H1 (cell line): ENCODE measurements at regions not wholly inside any gene's neighbourhood (a gene's known extent, or its start where the extent isn't known, plus 50 kb on each side); places are given as distances from the start of the nearest gene placed in this dataset.
A peak's percentile ranks its signal among the peaks of the same experiment; 100 is the strongest.

Experiments used
- CTCF ChIA-PET: fragments of 300-600 bp; sonication (Branson Sonifier 250); formaldehyde crosslinking; loops from one replicate; lab custom pipeline; 2021; ENCODE audit not compliant: partially characterized antibody; lab: Charles Lee
- POLR2A ChIA-PET: fragments of 300-600 bp; sonication (Branson Sonifier 250); formaldehyde crosslinking; loops from one replicate; lab custom pipeline; 2021; ENCODE audit warnings: inconsistent platforms; ENCODE audit not compliant: partially characterized antibody; lab: Charles Lee
- DNase-seq, 2 experiments: peaks; one replicate each; pipeline versions ENCODE4 v3.0.0 to v3.0.0-alpha.2; 2010 to 2022; ENCODE audit warnings: low spot score in 2 of 2, low read depth in 1 of 2, mixed read lengths in 1 of 2
- FAIRE-seq: peaks from 2 replicates; lab custom pipeline; 2011; peaks lifted over from hg19 to GRCh38; lab: Jason Lieb, UNC
- H2AFZ ChIP-seq: 2 replicates; pipeline ENCODE4 v1.8.1; 2012; ENCODE audit warnings: low read length, inconsistent platforms
- H2AK5ac ChIP-seq: 2 replicates; pipeline ENCODE4 v1.6.1; 2013; ENCODE audit warnings: low read depth, low read length
- H2BK120ac ChIP-seq: replicated peaks from 2 replicates; pipeline ENCODE3; 2013; ENCODE audit warnings: low read depth, low read length, inconsistent platforms
- H2BK12ac ChIP-seq: 2 replicates; pipeline ENCODE4 v1.6.1; 2013; ENCODE audit warnings: low read depth, low read length
- H2BK15ac ChIP-seq: 2 replicates; pipeline ENCODE4 v1.6.1; 2013; ENCODE audit warnings: low read length
- H2BK20ac ChIP-seq: 2 replicates; pipeline ENCODE4 v1.6.1; 2013; ENCODE audit warnings: low read length
- H2BK5ac ChIP-seq: 2 replicates; pipeline ENCODE4 v1.6.1; 2013; ENCODE audit warnings: low read depth, low read length
- H3K14ac ChIP-seq: 2 replicates; pipeline ENCODE4 v1.6.1; 2013; ENCODE audit warnings: inconsistent platforms; ENCODE audit not compliant: insufficient read length
- H3K18ac ChIP-seq: 2 replicates; pipeline ENCODE4 v1.6.1; 2013; ENCODE audit warnings: low read length; ENCODE audit errors: extremely low read depth
- H3K23ac ChIP-seq: 2 replicates; pipeline ENCODE4 v1.6.1; 2013; ENCODE audit warnings: inconsistent platforms; ENCODE audit not compliant: insufficient read length
- H3K23me2 ChIP-seq: 2 replicates; pipeline ENCODE4 v1.6.1; 2013; ENCODE audit warnings: low read depth, low read length
- H3K27ac ChIP-seq: 2 replicates; pipeline ENCODE4 v1.6.1; 2011; ENCODE audit warnings: low read depth, low read length, inconsistent platforms
- H3K27me3 ChIP-seq, 4 experiments: replicated peaks in 1 of 4; 1 replicate in 1 of 4; 2 replicates in 3 of 4; pipeline versions ENCODE4 v1.6.1 to v1.8.1; 2011 to 2013; ENCODE audit warnings: low read length in 3 of 4, mild to moderate bottlenecking in 3 of 4, inconsistent platforms in 2 of 4, mixed read lengths in 2 of 4, moderate library complexity in 1 of 4; ENCODE audit not compliant: control insufficient read depth in 3 of 4, insufficient read depth in 3 of 4; ENCODE audit errors: extremely low read depth in 1 of 4
- H3K36me3 ChIP-seq, 4 experiments: 2 replicates each; pipeline versions ENCODE4 v1.6.1 to v1.8.1; 2011 to 2013; ENCODE audit warnings: mild to moderate bottlenecking in 4 of 4, low read length in 3 of 4, moderate library complexity in 2 of 4, control low read depth in 1 of 4, inconsistent platforms in 1 of 4; ENCODE audit not compliant: insufficient read depth in 4 of 4, control insufficient read depth in 2 of 4
- H3K4ac ChIP-seq: replicated peaks from 2 replicates; pipeline ENCODE3; 2013; ENCODE audit warnings: low read length, low read depth, mixed read lengths, inconsistent platforms; ENCODE audit not compliant: insufficient read length
- H3K4me1 ChIP-seq, 4 experiments: replicated peaks in 1 of 4; 1 replicate in 1 of 4; 2 replicates in 3 of 4; pipeline versions ENCODE4 v1.6.1 to v1.8.1; 2011 to 2013; ENCODE audit warnings: low read length in 3 of 4, inconsistent platforms in 2 of 4, mixed read lengths in 1 of 4; ENCODE audit not compliant: insufficient read depth in 4 of 4, control insufficient read depth in 3 of 4
- H3K4me2 ChIP-seq, 2 experiments: 2 replicates each; pipeline versions ENCODE4 v1.6.1 to v1.8.1; 2011 to 2013; ENCODE audit warnings: low read depth in 2 of 2, low read length in 2 of 2, control low read depth in 1 of 2, inconsistent platforms in 1 of 2, mild to moderate bottlenecking in 1 of 2; ENCODE audit not compliant: insufficient read depth in 1 of 2
- H3K4me3 ChIP-seq, 4 experiments: fragments of 200-600, 300-600 bp in 1 of 4; sonication (generic), shearing (Covaris generic), sonication (Bioruptor Twin) in 1 of 4; 2 replicates each; pipeline versions ENCODE4 v1.5.1 to v1.8.1; 2011 to 2016; ENCODE audit warnings: low read length in 4 of 4, low read depth in 3 of 4, control low read depth in 2 of 4, inconsistent platforms in 2 of 4, mild to moderate bottlenecking in 2 of 4, mixed read lengths in 1 of 4, moderate library complexity in 1 of 4; ENCODE audit not compliant: insufficient read depth in 2 of 4; ENCODE audit errors: extremely low read depth in 1 of 4
- H3K56ac ChIP-seq: replicated peaks from 2 replicates; pipeline ENCODE3; 2013; ENCODE audit warnings: low read depth, mild to moderate bottlenecking, mixed read lengths, low read length, inconsistent platforms; ENCODE audit not compliant: insufficient read length
- H3K79me1 ChIP-seq: 2 replicates; pipeline ENCODE4 v1.6.1; 2013; ENCODE audit warnings: low read depth, low read length, control low read depth
- H3K79me2 ChIP-seq, 2 experiments: 2 replicates each; pipeline versions ENCODE4 v1.6.1 to v1.8.1; 2012 to 2013; ENCODE audit warnings: low read length in 2 of 2, mild to moderate bottlenecking in 2 of 2, inconsistent platforms in 1 of 2; ENCODE audit not compliant: insufficient read depth in 2 of 2, control insufficient read depth in 1 of 2
- H3K9ac ChIP-seq, 4 experiments: replicated peaks in 1 of 4; 1 replicate in 1 of 4; 2 replicates in 3 of 4; pipeline versions ENCODE4 v1.6.1 to v1.8.1; 2011 to 2013; ENCODE audit warnings: low read depth in 3 of 4, low read length in 3 of 4, control low read depth in 2 of 4, mild to moderate bottlenecking in 2 of 4, moderate library complexity in 2 of 4, inconsistent platforms in 1 of 4; ENCODE audit errors: extremely low read depth in 1 of 4
- H3K9me3 ChIP-seq, 2 experiments: 2 replicates each; pipeline versions ENCODE4 v1.6.1 to v1.8.1; 2012 to 2013; ENCODE audit warnings: mild to moderate bottlenecking in 2 of 2, moderate library complexity in 2 of 2, control low read depth in 1 of 2, inconsistent platforms in 1 of 2, low read depth in 1 of 2, low read length in 1 of 2, mixed read lengths in 1 of 2; ENCODE audit not compliant: insufficient read depth in 2 of 2
- H4K20me1 ChIP-seq, 2 experiments: replicated peaks in 1 of 2; 2 replicates each; pipeline versions ENCODE3 to v1.8.1; 2011 to 2013; ENCODE audit warnings: inconsistent platforms in 2 of 2, low read length in 2 of 2, mild to moderate bottlenecking in 1 of 2; ENCODE audit not compliant: insufficient read depth in 2 of 2, control insufficient read depth in 1 of 2
- H4K5ac ChIP-seq: 2 replicates; pipeline ENCODE4 v1.6.1; 2013; ENCODE audit warnings: low read length, low read depth, mixed read lengths, inconsistent platforms; ENCODE audit not compliant: insufficient read length
- H4K8ac ChIP-seq: 2 replicates; pipeline ENCODE4 v1.8.0; 2013; ENCODE audit warnings: mild to moderate bottlenecking, moderate library complexity, low read length, inconsistent platforms; ENCODE audit not compliant: insufficient read depth; ENCODE audit errors: extremely low read depth
- H4K91ac ChIP-seq: replicated peaks from 2 replicates; pipeline ENCODE3; 2013; ENCODE audit warnings: low read length, mixed read lengths, inconsistent platforms; ENCODE audit not compliant: insufficient read length
- ASH2L ChIP-seq: fragments of 200-600, 300-600 bp; sonication (generic); IDR thresholded peaks from one replicate; pipeline ENCODE4 v1.7.1; 2017; ENCODE audit warnings: low read length
- CBX5 ChIP-seq: fragments of 300-800, 300-1000 bp; sonication (generic); IDR thresholded peaks from 2 replicates; pipeline ENCODE4 v1.7.1; 2016; ENCODE audit warnings: antibody characterized with exemption, low read length, low read depth
- CHD1 ChIP-seq: IDR thresholded peaks from 2 replicates; pipeline ENCODE4 v1.6.1; 2012; ENCODE audit warnings: low read depth, low read length, improper control_type of control experiment
- EZH2 ChIP-seq: fragments of 200-600 bp; sonication (generic); IDR thresholded peaks from 2 replicates; pipeline ENCODE4 v1.7.1; 2012; ENCODE audit warnings: low read depth, mild to moderate bottlenecking, moderate library complexity, low read length, inconsistent platforms; ENCODE audit not compliant: severe bottlenecking
- GTF2F1 ChIP-seq: IDR thresholded peaks from 2 replicates; pipeline ENCODE4 v1.6.1; 2012; ENCODE audit warnings: low read depth, low read length, improper control_type of control experiment, borderline replicate concordance
- JUN ChIP-seq: IDR thresholded peaks from 2 replicates; pipeline ENCODE4 v1.6.1; 2011; ENCODE audit warnings: low read depth, mild to moderate bottlenecking, improper control_type of control experiment, low read length
- KDM5A ChIP-seq: fragments of 200-600 bp; IDR thresholded peaks from 2 replicates; pipeline ENCODE4 v1.7.1; 2012; ENCODE audit warnings: mild to moderate bottlenecking, low read length, inconsistent platforms, mixed read lengths
- MAFK ChIP-seq: IDR thresholded peaks from 2 replicates; pipeline ENCODE4 v1.6.1; 2012; ENCODE audit warnings: low read depth, mild to moderate bottlenecking, improper control_type of control experiment, low read length
- PHF8 ChIP-seq: fragments of 200-600 bp; sonication (generic); conservative IDR thresholded peaks from 2 replicates; pipeline ENCODE4 v1.7.1; 2012; ENCODE audit warnings: low read depth, mild to moderate bottlenecking, inconsistent platforms, low read length, moderate library complexity
- RFX5 ChIP-seq: IDR thresholded peaks from 2 replicates; pipeline ENCODE4 v1.6.1; 2011; ENCODE audit warnings: low read depth, low read length, improper control_type of control experiment, borderline replicate concordance
- RXRA ChIP-seq: IDR thresholded peaks from 2 replicates; pipeline ENCODE4 v1.6.1; 2011; ENCODE audit warnings: low read depth, mild to moderate bottlenecking, low read length, moderate library complexity; ENCODE audit not compliant: insufficient read depth
- TAF7 ChIP-seq: optimal IDR thresholded peaks from 2 replicates; pipeline ENCODE3; 2011; ENCODE audit warnings: low read depth, mild to moderate bottlenecking, inconsistent platforms, low read length, moderate library complexity, borderline replicate concordance
- WGBS, 2 experiments: shearing (Covaris generic) in 1 of 2; methylation state at CpG; one replicate each; pipeline versions ENCODE4 v1.1.6 to v1.1.7; 2013 to 2015; ENCODE audit warnings: low lambda C conversion rate in 2 of 2, mixed read lengths in 2 of 2, inconsistent platforms in 1 of 2, low coverage in 1 of 2, missing lambda C conversion rate in 1 of 2; ENCODE audit not compliant: insufficient replicate concordance in 2 of 2, insufficient coverage in 1 of 2, insufficient read length in 1 of 2; ENCODE audit errors: extremely low coverage in 1 of 2, missing lambda C conversion rate in 1 of 2; 5-methylcytosine and 5-hydroxymethylcytosine counted together

- H3K4me3 ChIP-seq, result no peak overlapping the region
- H2BK12ac ChIP-seq, result peak overlapping the region; percentile 40; the same call in 1 of the 2 replicates
- no peak overlapping the region for H2AFZ ChIP-seq
- no peak overlapping the region for H4K5ac ChIP-seq
- no peak for FAIRE-seq
- H3K14ac ChIP-seq, result no peak overlapping the region
- H3K18ac ChIP-seq, result no peak overlapping the region
- no peaks in the 10 kb centered on the region for H4K20me1 ChIP-seq
- no peaks in the 10 kb centered on the region for H3K79me2 ChIP-seq
- no peak overlapping the region for H2BK15ac ChIP-seq
- 0 out of 2 replicates have a peak overlapping the region, but pooled peaks have one; percentile 5 for H2AK5ac ChIP-seq
- no peak overlapping the region for H2BK20ac ChIP-seq
- H3K27ac ChIP-seq, result no peak overlapping the region
- no peak overlapping the region for H3K9ac ChIP-seq
- no peak overlapping the region for H3K56ac ChIP-seq
- WGBS, 2 experiments, result 100% methylated on average over 3 of the region's 3 CpGs; no CpG with 5 or more reads in 1 of the 2 experiments
- CTCF ChIA-PET, result no interaction called here
- H3K23ac ChIP-seq, result no peak overlapping the region
- POLR2A ChIA-PET, result no interaction called here
- peaks cover 0 to 2% (median 0%) of the 10 kb centered on the region in 4 experiments; a peak in 1 of 7 replicates for H3K27me3 ChIP-seq
- peak overlapping the region; percentile 25; the same call in 1 of the 2 replicates for H2BK5ac ChIP-seq
- no peak overlapping the region for H4K91ac ChIP-seq
- no peak overlapping the region for H3K4ac ChIP-seq
- H4K8ac ChIP-seq, result no peak overlapping the region
- H3K4me2 ChIP-seq, result no peak overlapping the region
- no peaks in the 10 kb centered on the region for H3K9me3 ChIP-seq
- no peak overlapping the region for H2BK120ac ChIP-seq
- peaks cover 0 to 5% (median 1%) of the 10 kb centered on the region in 4 experiments; a peak in 3 of 7 replicates for H3K4me1 ChIP-seq
- no peaks in the 10 kb centered on the region for H3K36me3 ChIP-seq
- no peaks in the 10 kb centered on the region for H3K79me1 ChIP-seq
- no peaks in the 10 kb centered on the region for H3K23me2 ChIP-seq
- DNase-seq, result no peak
- TF ChIP-seq MAFK, result no peak
- TF ChIP-seq CBX5, result no peak
- no peak for TF ChIP-seq KDM5A
- no peak for TF ChIP-seq ASH2L
- no peak for TF ChIP-seq CHD1
- TF ChIP-seq RXRA, result no peak
- no peak for TF ChIP-seq RFX5
- no peak for TF ChIP-seq TAF7
- TF ChIP-seq PHF8, result no peak
- TF ChIP-seq GTF2F1, result no peak
- TF ChIP-seq EZH2, result no peak
- no peak for TF ChIP-seq JUN
These were observed 147.9 kb upstream of the PRICKLE1 start for GRCh38 chr12:42737398-42737797.
